Naive B cell (primary cell): ENCODE measurements at regions not wholly inside any gene's neighbourhood (a gene's known extent, or its start where the extent isn't known, plus 50 kb on each side); places are given as distances from the start of the nearest gene placed in this dataset.

Source experiments
- ATAC-seq, 2 donors: fragments of 150-1000 bp; cut with Tn5 transposase; 2 replicates each; pipeline ENCODE4 v1.10.0; 2021; ENCODE audit warnings: low read depth in 2 of 2, mild to moderate bottlenecking in 2 of 2, moderate library complexity in 2 of 2
- DNase-seq: peaks from one replicate; pipeline ENCODE4 v3.0.0; 2022
- H3K27ac Mint-ChIP-seq, 6 donors: one replicate each; pipeline ENCODE4 v1.8.0; 2020 to 2022; ENCODE audit warnings: mild to moderate bottlenecking in 6 of 6, mixed read lengths in 6 of 6, moderate library complexity in 5 of 6, inconsistent platforms in 2 of 6
- H3K27me3 Mint-ChIP-seq, 3 donors: one replicate each; pipeline ENCODE4 v1.8.0; 2021 to 2022; ENCODE audit warnings: mixed read lengths in 3 of 3, mild to moderate bottlenecking in 1 of 3
- H3K36me3 Mint-ChIP-seq, 2 donors: one replicate each; pipeline ENCODE4 v1.8.0; 2020 to 2022; ENCODE audit warnings: mixed read lengths in 2 of 2, inconsistent platforms in 1 of 2, mild to moderate bottlenecking in 1 of 2
- H3K4me1 Mint-ChIP-seq, 3 donors: one replicate each; pipeline ENCODE4 v1.8.0; 2020 to 2022; ENCODE audit warnings: mixed read lengths in 3 of 3, inconsistent platforms in 1 of 3, mild to moderate bottlenecking in 1 of 3, moderate library complexity in 1 of 3
- H3K4me3 Mint-ChIP-seq, 8 donors: one replicate each; pipeline ENCODE4 v1.8.0; 2020 to 2022; ENCODE audit warnings: mild to moderate bottlenecking in 8 of 8, mixed read lengths in 8 of 8, moderate library complexity in 8 of 8, inconsistent platforms in 2 of 8
- H3K9me3 Mint-ChIP-seq, 7 donors: one replicate each; pipeline ENCODE4 v1.8.0; 2020 to 2022; ENCODE audit warnings: mixed read lengths in 7 of 7, mild to moderate bottlenecking in 5 of 7, inconsistent platforms in 2 of 7, moderate library complexity in 1 of 7

DNA sequence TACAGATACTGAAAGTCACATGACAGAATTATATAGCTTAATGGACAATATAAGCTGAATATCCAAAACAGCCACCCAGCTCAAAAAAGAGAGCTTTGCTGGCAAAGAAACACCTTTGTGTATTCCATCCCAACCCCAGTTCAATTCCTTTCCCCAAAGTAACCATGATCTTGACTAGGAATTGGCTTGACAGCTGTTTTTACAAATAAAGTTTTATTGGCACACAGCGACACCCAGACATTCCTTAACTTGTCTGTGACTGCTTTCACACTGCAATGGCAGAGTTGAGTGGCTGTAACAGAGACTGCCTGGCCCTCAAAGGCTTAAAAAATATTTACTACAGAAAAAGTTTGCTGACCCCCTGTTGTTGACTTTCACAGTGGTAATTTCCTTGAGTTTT lies 264.0 kb upstream of the TSHZ2 start:
- Mint-ChIP-seq H3K27me3 (peaks cover 0 to 3% (median 0%) of the 10 kb centered on the region in 3 donors), H3K9me3 (peaks cover 0 to 6% (median 0%) of the 10 kb centered on the region in 7 donors), H3K27ac (no peak overlapping the region), H3K4me1 (no peaks in the 10 kb centered on the region), H3K36me3 (no peaks in the 10 kb centered on the region), H3K4me3 (no peak overlapping the region)
- DNase-seq (no peak), ATAC-seq (no peak)

DNA sequence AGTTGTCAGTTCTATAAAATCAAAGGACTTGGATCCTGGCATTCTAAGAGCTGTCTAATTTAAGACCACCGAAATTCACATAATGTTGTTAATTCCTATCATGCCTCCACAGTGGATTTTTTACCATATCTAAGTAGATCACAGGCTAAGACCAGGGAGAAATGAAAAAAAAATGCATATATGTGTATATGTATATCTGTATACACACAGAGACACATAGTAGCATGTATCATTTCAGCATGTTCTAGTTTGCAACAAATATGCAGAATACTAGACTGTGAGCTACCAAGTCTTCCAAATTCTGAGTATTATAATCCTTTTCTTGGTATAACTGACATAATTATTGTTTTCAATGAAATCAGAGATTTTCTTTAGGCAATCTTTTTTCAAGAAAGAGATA lies 267.6 kb upstream of the TSHZ2 start:
- DNase-seq (no peak), ATAC-seq (no peak)
- Mint-ChIP-seq H3K27me3 (peaks cover 0 to 3% (median 0%) of the 10 kb centered on the region in 3 donors), H3K4me3 (no peak overlapping the region), H3K4me1 (no peaks in the 10 kb centered on the region), H3K9me3 (peaks cover 0 to 6% (median 0%) of the 10 kb centered on the region in 7 donors), H3K36me3 (no peaks in the 10 kb centered on the region), H3K27ac (no peak overlapping the region)

DNA sequence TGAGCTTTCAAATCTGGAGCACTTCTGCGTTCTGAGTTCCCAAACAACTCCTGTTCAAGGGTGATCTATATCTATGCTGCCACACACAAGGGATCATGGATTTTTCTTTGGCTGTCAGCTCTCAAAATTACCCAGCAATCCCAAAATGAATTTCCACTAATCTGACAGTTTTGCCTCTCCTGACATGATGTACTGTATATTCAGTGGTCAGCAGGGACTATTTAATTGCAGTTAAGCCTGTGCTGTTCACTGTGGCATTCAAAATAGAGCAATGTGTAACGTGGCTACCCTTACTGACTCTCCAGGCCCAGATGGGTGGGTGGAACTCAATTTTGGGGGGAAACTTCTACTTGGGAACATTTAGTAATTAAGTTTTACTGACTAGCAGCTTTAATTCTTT lies 283.8 kb upstream of the TSHZ2 start:
- DNase-seq (no peak), ATAC-seq (no peak)
- Mint-ChIP-seq H3K4me3 (no peak overlapping the region), H3K27ac (no peak overlapping the region), H3K4me1 (no peaks in the 10 kb centered on the region), H3K27me3 (peaks cover 0 to 6% (median 0%) of the 10 kb centered on the region in 3 donors), H3K9me3 (peaks cover 0 to 14% (median 6%) of the 10 kb centered on the region in 7 donors), H3K36me3 (no peaks in the 10 kb centered on the region)

DNA sequence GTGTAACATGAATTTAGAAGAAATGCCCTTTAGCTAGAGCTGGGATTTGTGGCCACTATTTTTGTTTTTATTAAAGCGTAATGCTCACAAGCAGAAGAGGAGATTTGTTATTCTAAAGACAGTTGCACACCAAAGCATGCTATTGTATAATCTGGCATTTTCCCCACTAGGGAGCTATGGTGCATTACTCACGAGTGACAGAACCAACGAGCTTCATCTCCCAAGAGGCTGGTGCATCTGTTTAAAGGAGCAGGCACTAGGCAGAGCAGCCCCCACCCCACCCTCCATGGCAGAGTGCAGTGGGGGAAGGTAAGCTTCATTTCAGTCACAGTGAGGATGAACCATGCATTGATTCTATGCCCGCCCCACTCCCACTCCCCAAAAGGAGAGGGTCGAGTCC lies 287.3 kb upstream of the TSHZ2 start:
- no peak for DNase-seq

DNA sequence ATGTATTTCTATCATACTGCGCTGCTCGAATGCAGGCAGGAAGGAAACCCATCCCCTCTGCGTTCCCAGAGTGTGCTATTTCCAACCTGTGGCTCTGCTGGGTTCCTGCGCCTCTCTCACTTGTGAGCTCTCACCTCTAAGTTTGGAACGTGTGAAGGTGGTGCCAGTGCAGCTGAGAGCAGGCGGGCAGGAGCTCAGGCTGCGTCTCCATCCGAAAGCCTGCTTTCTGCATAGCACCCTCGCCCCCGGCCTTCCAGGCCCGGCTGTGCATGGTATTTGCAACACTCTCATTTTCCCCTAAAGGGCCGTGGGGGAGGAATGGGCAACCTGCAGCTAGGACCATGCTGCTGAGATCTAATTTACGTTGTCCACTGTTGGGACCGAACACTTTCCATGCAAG lies 288.0 kb upstream of the TSHZ2 start:
- no peak for ATAC-seq
- Mint-ChIP-seq H3K36me3 (no peaks in the 10 kb centered on the region), H3K9me3 (peaks cover 0 to 25% (median 5%) of the 10 kb centered on the region in 7 donors), H3K27me3 (peaks cover 0 to under 1% (median 0%) of the 10 kb centered on the region in 3 donors), H3K4me3 (no peak overlapping the region), H3K4me1 (no peaks in the 10 kb centered on the region), H3K27ac (no peak overlapping the region)
- no peak for DNase-seq

More for the DNA sequence above, 287.3 kb upstream of the TSHZ2 start:
- H3K27ac Mint-ChIP-seq, result no peak overlapping the region
- H3K27me3 Mint-ChIP-seq, result peaks cover 0 to 5% (median 0%) of the 10 kb centered on the region in 3 donors
- no peaks in the 10 kb centered on the region for H3K4me1 Mint-ChIP-seq
- H3K9me3 Mint-ChIP-seq, result peaks cover 0 to 25% (median 6%) of the 10 kb centered on the region in 7 donors
- no peak for ATAC-seq
- H3K36me3 Mint-ChIP-seq, result no peaks in the 10 kb centered on the region
- no peak overlapping the region for H3K4me3 Mint-ChIP-seq

DNA sequence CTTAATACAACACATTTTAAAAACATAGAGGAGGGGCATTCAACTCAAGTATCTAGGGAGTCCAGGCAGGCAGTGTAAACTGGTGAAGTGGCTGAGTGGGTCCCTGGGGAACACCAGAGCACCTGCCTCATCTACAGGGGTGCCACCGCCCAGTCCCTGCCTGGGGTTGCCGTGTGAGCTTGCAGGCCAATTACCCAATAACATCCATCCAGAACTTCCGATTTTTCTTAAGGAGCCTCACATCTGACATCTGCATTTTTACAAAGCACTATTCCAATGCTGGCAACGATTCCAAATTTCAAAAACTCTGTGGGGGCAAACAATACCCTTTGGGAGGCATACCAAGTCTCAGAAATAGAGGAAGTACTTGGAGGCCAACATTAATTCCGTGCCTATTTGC lies 288.4 kb upstream of the TSHZ2 start:
- Mint-ChIP-seq H3K27me3 (peaks cover 0 to 5% (median 4%) of the 10 kb centered on the region in 3 donors), H3K9me3 (peaks cover 0 to 25% (median 5%) of the 10 kb centered on the region in 7 donors), H3K4me1 (no peaks in the 10 kb centered on the region), H3K36me3 (no peaks in the 10 kb centered on the region), H3K27ac (no peak overlapping the region), H3K4me3 (no peak overlapping the region)
- ATAC-seq (no peak), DNase-seq (no peak)

DNA sequence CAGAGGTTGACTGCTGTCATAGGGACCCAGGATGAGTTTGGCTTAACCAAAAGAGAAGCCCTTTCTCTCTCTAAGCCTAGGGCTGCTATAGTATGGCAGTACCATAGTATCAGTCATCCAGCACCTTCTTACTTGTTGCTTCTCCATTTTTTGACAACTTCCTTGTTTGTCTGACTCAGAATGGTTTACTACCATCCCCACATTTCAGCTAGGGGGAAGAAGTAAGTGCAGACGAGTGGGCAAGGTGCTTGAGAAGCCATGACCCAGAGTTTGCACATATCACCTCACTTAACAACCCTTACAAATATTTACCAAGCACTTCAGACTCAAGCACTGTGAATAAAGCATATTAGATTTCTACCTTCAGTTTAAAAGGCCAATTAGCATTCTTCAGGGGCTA lies 289.9 kb upstream of the TSHZ2 start:
- H3K9me3 Mint-ChIP-seq, result peaks cover 0 to 25% (median 5%) of the 10 kb centered on the region in 7 donors
- H3K36me3 Mint-ChIP-seq, result no peaks in the 10 kb centered on the region
- H3K27ac Mint-ChIP-seq, result no peak overlapping the region
- DNase-seq (no peak), ATAC-seq (no peak)
- no peak overlapping the region for H3K4me3 Mint-ChIP-seq
- H3K27me3 Mint-ChIP-seq, result peaks cover 0 to 11% (median 10%) of the 10 kb centered on the region in 3 donors
- no peaks in the 10 kb centered on the region for H3K4me1 Mint-ChIP-seq

DNA sequence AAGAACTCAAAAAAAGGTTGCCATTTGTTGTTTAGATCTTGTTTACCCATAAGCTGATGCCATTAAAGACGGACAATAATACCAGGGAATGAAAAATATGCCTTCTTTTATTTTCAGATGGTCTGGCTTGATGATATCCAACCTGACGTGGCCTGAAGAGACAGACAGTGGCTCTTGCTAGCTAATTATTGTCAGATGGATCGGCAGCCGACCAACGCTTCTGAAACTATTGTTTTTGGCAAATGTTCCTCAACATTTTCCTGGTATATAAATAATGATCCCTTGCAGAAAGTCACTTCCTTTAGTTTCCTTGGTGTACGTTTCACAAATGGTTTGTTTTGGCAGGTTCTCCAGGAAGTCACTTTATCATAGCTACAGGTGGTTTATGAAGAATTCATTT lies 290.9 kb upstream of the TSHZ2 start:
- H3K27me3 Mint-ChIP-seq, result peaks cover 0 to 19% (median 17%) of the 10 kb centered on the region in 3 donors
- no peaks in the 10 kb centered on the region for H3K4me1 Mint-ChIP-seq
- H3K27ac Mint-ChIP-seq, result no peak overlapping the region

DNA sequence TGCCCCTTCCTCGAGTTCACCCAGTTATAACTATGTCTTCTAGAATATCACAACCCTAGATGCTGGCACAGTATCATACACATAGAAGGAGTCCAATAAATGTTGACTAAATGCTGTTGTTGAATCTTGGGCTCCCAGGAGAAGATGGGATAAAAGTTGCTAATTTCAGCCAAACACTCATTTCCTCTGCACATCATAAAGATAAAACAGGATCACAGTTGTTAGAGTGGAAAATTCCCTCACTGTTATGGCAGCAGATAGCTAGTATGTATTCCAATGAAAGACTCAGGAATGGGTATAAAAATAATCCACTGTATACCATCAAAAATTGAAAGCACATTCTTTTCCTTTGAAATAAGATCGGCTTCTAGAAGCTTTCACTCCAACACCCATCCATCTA lies 294.9 kb upstream of the TSHZ2 start:
- no peak for DNase-seq
- H3K4me3 Mint-ChIP-seq, result no peak overlapping the region
- H3K27me3 Mint-ChIP-seq, result peaks cover 4 to 19% (median 17%) of the 10 kb centered on the region in 3 donors
- H3K27ac Mint-ChIP-seq, result no peak overlapping the region
- no peaks in the 10 kb centered on the region for H3K36me3 Mint-ChIP-seq
- no peak for ATAC-seq
- no peaks in the 10 kb centered on the region for H3K4me1 Mint-ChIP-seq
- peaks cover 0 to 9% (median 4%) of the 10 kb centered on the region in 7 donors for H3K9me3 Mint-ChIP-seq

More for the DNA sequence above, 290.9 kb upstream of the TSHZ2 start:
- no peak for DNase-seq
- Mint-ChIP-seq H3K9me3 (peaks cover 0 to 21% (median 6%) of the 10 kb centered on the region in 7 donors), H3K36me3 (no peaks in the 10 kb centered on the region), H3K4me3 (no peak overlapping the region)
- ATAC-seq, result no peak

DNA sequence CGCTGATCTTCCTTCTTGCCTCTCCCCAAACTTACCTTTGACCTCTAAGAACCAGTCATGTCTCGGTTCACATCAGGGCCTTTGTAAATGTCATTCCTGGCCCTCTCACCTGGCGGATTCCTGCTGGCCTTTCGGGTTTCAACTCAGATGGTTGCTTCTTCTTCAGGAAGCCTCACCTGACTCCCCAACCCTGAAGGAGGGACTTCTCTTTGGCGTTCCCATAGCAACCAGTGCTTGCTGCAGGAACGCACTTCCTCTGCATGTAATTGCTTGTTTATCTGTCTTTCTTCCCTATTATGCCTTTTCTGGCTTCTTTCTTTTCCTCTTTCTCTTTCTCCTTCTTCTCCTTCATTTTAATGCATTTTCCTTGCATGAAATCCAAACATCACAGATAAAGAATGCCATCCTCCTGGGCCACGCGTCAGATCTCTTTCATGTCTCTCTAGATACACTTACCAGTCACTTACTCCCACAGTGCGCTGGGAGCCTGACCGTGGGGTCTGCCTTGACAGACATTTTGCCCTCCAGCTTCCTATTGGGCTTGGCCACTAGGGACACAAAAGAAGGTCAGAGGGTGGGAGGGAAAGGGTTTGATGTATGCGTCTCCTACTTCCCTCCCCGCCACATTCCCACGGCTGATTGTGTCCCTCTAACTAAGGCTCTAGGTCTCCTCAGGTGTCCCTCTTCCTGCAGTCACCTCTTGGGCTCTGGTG lies 295.7 kb upstream of the TSHZ2 start:
- Mint-ChIP-seq H3K9me3 (peaks cover 0 to 9% (median 0%) of the 10 kb centered on the region in 7 donors), H3K4me1 (no peaks in the 10 kb centered on the region), H3K36me3 (no peaks in the 10 kb centered on the region), H3K4me3 (peak overlapping the region in 1 of 8 donors; percentile 32), H3K27ac (peak overlapping the region in 1 of 6 donors; percentile 57), H3K27me3 (peaks cover 4 to 19% (median 17%) of the 10 kb centered on the region in 3 donors)
- ATAC-seq, result no peak
- no peak for DNase-seq

DNA sequence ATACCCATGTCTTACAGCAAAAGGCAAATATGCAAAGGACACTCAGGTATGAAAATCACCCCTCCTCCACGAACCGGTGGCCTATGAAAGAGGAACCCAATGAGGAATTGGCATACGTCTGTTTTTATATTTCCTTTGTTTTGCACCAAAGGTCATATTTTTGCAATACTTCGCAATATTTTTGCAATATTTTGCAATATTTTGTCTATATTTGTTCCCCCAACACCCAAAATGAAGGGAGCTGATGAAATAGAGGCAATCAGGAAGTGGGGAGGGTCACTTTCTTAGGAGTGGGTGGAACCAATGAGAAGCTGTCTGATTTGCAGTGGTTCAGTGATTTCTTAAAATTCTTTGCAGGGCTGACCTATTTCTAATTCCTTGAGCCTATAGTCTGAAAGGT lies 296.8 kb upstream of the TSHZ2 start:
- no peak overlapping the region for H3K4me3 Mint-ChIP-seq
- ATAC-seq (no peak), DNase-seq (no peak)
- peaks cover 0 to 9% (median 0%) of the 10 kb centered on the region in 7 donors for H3K9me3 Mint-ChIP-seq
- H3K27me3 Mint-ChIP-seq, result peaks cover 4 to 19% (median 17%) of the 10 kb centered on the region in 3 donors
- H3K4me1 Mint-ChIP-seq, result no peaks in the 10 kb centered on the region
- no peaks in the 10 kb centered on the region for H3K36me3 Mint-ChIP-seq
- no peak overlapping the region for H3K27ac Mint-ChIP-seq

DNA sequence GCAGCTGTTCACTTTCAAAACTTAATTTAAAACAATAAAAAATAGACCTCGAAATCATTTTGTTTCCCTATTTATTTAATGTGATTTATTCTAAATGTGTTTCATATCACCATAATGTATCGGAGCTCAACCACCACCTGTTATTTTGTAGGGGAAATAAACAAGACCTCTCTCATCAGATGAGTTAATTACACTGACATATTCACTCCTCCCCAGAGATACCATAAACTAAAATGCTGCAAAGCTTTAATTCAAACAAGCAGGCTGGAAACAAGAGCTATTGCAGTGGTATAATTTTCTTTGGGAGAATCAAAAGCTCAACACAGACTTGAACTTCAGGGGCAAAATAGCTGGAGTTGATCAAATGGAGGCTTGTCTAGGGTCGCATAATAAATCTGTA lies 303.5 kb upstream of the TSHZ2 start:
- Mint-ChIP-seq H3K4me1 (no peaks in the 10 kb centered on the region), H3K27me3 (peaks cover 0 to 2% (median 0%) of the 10 kb centered on the region in 3 donors), H3K27ac (no peak overlapping the region), H3K4me3 (no peak overlapping the region), H3K9me3 (peaks cover 0 to 8% (median 5%) of the 10 kb centered on the region in 7 donors), H3K36me3 (no peaks in the 10 kb centered on the region)
- DNase-seq (no peak), ATAC-seq (no peak)

DNA sequence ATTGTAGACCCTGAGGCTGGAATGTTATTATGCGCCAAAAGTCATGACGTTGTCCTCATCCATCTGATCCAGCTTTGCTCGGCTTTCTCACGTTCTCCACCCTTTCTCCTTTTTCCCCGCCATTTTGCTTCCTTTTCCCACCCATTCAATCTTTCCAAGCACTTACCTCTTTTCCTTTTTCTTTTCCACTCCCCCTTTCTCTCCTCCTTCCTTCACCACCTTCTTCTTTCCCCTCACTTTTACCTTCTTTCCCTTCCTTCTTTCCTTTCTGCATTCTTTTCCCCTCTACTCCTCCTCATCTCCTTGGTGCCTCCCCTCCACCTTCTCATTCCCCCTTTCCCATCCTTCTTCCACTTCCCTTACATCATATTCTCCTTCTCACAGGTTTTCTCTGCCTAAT lies 304.8 kb upstream of the TSHZ2 start:
- no peak for DNase-seq
- Mint-ChIP-seq H3K27ac (peak overlapping the region in 1 of 6 donors; percentile 60), H3K36me3 (no peaks in the 10 kb centered on the region), H3K4me1 (no peaks in the 10 kb centered on the region), H3K27me3 (peaks cover 0 to 4% (median 0%) of the 10 kb centered on the region in 3 donors), H3K4me3 (no peak overlapping the region), H3K9me3 (peaks cover 0 to 8% (median 4%) of the 10 kb centered on the region in 7 donors)
- no peak for ATAC-seq

DNA sequence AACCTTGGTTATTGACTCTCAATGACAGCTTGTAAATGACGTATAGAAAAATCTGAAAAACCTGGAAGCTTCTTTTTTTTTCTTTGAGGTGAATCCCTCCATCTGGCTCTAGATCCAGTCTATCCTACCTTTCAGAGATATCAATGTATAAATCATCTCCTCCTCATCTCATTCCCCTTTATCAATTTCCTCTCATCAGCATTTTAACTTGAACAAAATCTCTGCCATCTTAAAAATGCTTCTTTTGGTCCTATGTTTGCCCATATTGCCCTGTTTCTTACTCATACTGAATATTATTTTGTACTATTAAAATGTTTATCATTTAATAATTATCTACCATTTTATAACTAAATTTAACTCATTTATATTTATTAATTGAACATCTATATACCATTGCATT lies 306.7 kb upstream of the TSHZ2 start:
- Mint-ChIP-seq H3K9me3 (peaks cover 0 to 8% (median 4%) of the 10 kb centered on the region in 7 donors), H3K27me3 (peaks cover 0 to 4% (median 1%) of the 10 kb centered on the region in 3 donors), H3K27ac (no peak overlapping the region), H3K36me3 (no peaks in the 10 kb centered on the region), H3K4me3 (no peak overlapping the region), H3K4me1 (no peaks in the 10 kb centered on the region)
- no peak for ATAC-seq
- no peak for DNase-seq
